ENCODE measurements at regions not wholly inside any gene's neighbourhood (a gene's known extent, or its start where the extent isn't known, plus 50 kb on each side); places are given as distances from the start of the nearest gene placed in this dataset.

GRCh38 chr9:94498801-94499453, 56.0 kb upstream of the PCAT7 start:
- H3K4me3 ChIP-seq (ENCODE audit: insufficient read depth, low read depth, low read length) = no peak overlapping the region
- H3K36me3 ChIP-seq (replicated peaks; ENCODE audit: control insufficient read depth, insufficient read depth, low read length) = no peaks in the 10 kb centered on the region
- no peaks in the 10 kb centered on the region for H3K27me3 ChIP-seq (ENCODE audit: control insufficient read depth, insufficient read depth, low read length)
- no peak for DNase-seq

- Histone ChIP-seq H3K36me3 (replicated peaks; ENCODE audit: control insufficient read depth, insufficient read depth, low read length) (no peaks in the 10 kb centered on the region), H3K27me3 (ENCODE audit: control insufficient read depth, insufficient read depth, low read length) (no peaks in the 10 kb centered on the region), H3K4me3 (ENCODE audit: insufficient read depth, low read depth, low read length) (no peak overlapping the region)
- no peak for DNase-seq
These were observed 50.5 kb upstream of the PCAT7 start for GRCh38 chr9:94504358-94504757.
